ENCODE measurements at regions not wholly inside any gene's neighbourhood (a gene's known extent, or its start where the extent isn't known, plus 50 kb on each side); places are given as distances from the start of the nearest gene placed in this dataset.

DNA sequence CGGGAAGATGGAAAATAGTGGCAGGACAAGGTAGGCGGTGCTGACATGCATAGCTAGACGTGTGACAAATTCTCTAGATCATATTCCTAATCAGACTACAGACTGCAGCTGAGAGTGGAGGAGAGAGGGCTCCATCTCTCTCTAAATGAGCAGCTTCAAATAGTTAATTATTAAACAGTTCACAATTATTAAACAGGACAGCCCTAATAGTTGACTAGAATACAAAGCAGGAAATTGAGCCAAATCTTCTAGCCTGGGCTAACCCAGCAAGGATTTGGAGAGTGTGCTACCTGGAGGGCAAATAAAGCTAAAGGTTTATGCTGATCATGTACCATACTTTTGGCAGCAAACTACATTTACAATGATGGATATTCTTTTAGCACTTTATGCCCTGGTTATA is 54.4 kb upstream of the CWC22 start:
- DNase-seq (ENCODE audit: extremely low spot score, insufficient read length, low read depth) (no peak), FAIRE-seq (no peak)

DNA sequence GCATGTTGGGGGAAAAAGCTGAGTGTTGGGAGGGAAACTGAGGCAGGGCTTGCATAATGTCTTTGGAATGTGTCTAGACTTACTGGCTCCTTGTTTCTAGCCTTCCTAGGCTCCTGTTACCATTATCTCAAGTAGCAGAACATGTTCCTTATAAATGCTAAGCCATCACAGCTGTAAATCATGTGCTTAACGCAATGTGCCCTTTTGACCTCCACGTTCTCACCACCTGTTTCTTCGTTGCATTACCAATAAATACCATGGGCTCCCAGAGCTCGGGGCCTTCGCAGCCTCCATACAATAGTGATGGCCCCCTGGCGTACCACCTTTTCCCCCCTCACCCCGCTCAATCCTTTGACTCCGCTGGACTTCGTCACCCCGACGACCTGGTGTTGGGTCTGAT is 54.0 kb upstream of the CWC22 start:
- FAIRE-seq (no peak), DNase-seq (ENCODE audit: extremely low spot score, insufficient read length, low read depth) (no peak)

DNA sequence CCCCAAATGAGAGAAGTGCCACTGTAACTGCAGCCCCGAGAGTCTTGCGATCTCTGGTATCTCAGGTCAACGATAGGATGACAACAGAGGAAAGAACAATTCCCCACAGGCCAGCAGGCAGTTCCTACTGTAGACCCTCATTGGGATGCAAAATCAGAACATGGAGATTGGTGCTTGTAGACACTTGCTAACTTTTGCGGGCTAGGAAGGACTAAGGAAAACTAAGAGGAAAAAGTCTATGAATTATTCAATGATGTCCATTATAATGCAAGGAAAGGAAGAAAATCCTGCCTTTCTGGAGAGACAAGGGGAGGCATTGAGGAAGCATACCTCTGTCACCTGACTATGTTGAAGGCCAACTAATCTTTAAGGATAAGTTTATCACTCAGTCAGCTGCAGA is 51.9 kb upstream of the CWC22 start:
- no peak for FAIRE-seq
- DNase-seq (ENCODE audit: extremely low spot score, insufficient read length, low read depth): no peak

DNA sequence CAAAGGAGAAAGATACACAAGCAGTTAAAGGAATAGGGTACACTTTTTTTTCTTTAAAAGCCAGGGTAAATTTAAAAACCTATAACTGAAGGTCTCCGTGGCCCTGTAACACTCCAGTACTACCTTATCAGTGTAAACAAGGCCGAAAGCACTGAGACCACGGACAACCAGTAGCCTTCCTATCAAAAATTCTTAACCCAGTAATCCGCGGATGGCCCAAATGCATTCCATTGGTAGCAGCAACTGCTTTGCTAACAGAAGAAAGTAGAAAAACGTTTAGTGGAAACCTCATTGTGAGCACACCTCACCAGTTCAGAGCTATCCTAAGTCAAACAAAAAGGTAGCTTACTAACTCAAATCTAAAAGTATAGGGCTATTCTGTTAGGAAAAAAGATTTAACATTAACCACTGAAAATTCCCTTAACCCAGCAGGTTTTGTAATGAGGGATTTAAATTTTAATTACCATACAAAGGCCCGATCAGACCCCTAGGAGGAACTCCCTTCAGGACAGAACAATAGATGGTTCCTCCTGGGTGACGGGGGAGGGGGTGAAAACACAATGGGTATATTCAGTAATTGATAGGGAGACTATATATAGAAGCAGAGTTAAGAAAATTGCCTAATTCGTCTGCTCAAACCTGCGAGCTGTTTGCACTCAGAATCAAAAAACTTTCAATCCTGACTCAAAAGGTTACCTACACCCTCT is 50.8 kb upstream of the CWC22 start:
- FAIRE-seq: no peak
- DNase-seq (ENCODE audit: extremely low spot score, insufficient read length, low read depth): no peak
